Nephron (organoid): ENCODE measurements at regions not wholly inside any gene's neighbourhood (a gene's known extent, or its start where the extent isn't known, plus 50 kb on each side); places are given as distances from the start of the nearest gene placed in this dataset.

Experiments
- H3K27ac Mint-ChIP-seq, 3 experiments: 2 replicates each; pipeline ENCODE4 v1.8.0; 2020; ENCODE audit warnings: mixed read lengths in 3 of 3, mild to moderate bottlenecking in 2 of 3, moderate library complexity in 1 of 3
- H3K27me3 Mint-ChIP-seq: 2 replicates; pipeline ENCODE4 v1.8.0; 2021; ENCODE audit warnings: low read depth, mild to moderate bottlenecking, moderate library complexity, mixed read lengths
- H3K36me3 Mint-ChIP-seq: 2 replicates; pipeline ENCODE4 v1.8.0; 2020; ENCODE audit warnings: low read depth, mixed read lengths
- H3K4me1 Mint-ChIP-seq: 2 replicates; pipeline ENCODE4 v1.8.0; 2020; ENCODE audit warnings: mixed read lengths
- H3K4me3 Mint-ChIP-seq, 3 experiments: 2 replicates each; pipeline ENCODE4 v1.8.0; 2020; ENCODE audit warnings: mild to moderate bottlenecking in 3 of 3, mixed read lengths in 3 of 3, moderate library complexity in 2 of 3
- H3K9me3 Mint-ChIP-seq: 2 replicates; pipeline ENCODE4 v1.8.0; 2020; ENCODE audit warnings: mixed read lengths
- CTCF ChIP-seq, 3 experiments: fragments of 200-600 bp; sonication (generic); IDR thresholded peaks; one replicate each; pipeline ENCODE4 v1.5.0; 2021; ENCODE audit warnings: antibody characterized with exemption in 3 of 3; ENCODE audit not compliant: unreplicated experiment in 3 of 3

GRCh38 chr17:56648321-56648720 is 54.8 kb downstream of the NOG start:
- no peak overlapping the region for H3K27ac Mint-ChIP-seq
- no peaks in the 10 kb centered on the region for H3K9me3 Mint-ChIP-seq
- H3K4me3 Mint-ChIP-seq, result no peak overlapping the region
- H3K4me1 Mint-ChIP-seq, result peaks cover 18% of the 10 kb centered on the region
- peaks cover 24% of the 10 kb centered on the region for H3K27me3 Mint-ChIP-seq
- no peak for TF ChIP-seq CTCF (IDR thresholded peaks at IDR 0.05; ENCODE audit: unreplicated experiment in 3 of 3)
- no peaks in the 10 kb centered on the region for H3K36me3 Mint-ChIP-seq

GRCh38 chr17:56648806-56649205 is 55.3 kb downstream of the NOG start:
- no peak for TF ChIP-seq CTCF (IDR thresholded peaks at IDR 0.05; ENCODE audit: unreplicated experiment in 3 of 3)
- peaks cover 14% of the 10 kb centered on the region for H3K4me1 Mint-ChIP-seq
- no peaks in the 10 kb centered on the region for H3K9me3 Mint-ChIP-seq
- no peak overlapping the region for H3K27ac Mint-ChIP-seq
- peaks cover 24% of the 10 kb centered on the region for H3K27me3 Mint-ChIP-seq
- no peak overlapping the region for H3K4me3 Mint-ChIP-seq
- H3K36me3 Mint-ChIP-seq, result no peaks in the 10 kb centered on the region

- Mint-ChIP-seq H3K27me3 (peaks cover 18% of the 10 kb centered on the region), H3K4me3 (no peak overlapping the region)
Measured at GRCh38 chr17:56652628-56653027, 59.1 kb downstream of the NOG start.

GRCh38 chr17:56653877-56654276 is 60.4 kb downstream of the NOG start:
- Mint-ChIP-seq H3K9me3 (peaks cover 3% of the 10 kb centered on the region), H3K4me1 (peaks cover 10% of the 10 kb centered on the region), H3K36me3 (no peaks in the 10 kb centered on the region), H3K4me3 (no peak overlapping the region), H3K27me3 (peaks cover 15% of the 10 kb centered on the region), H3K27ac (no peak overlapping the region)
- peak; percentile 42 to 55 (median 50) for TF ChIP-seq CTCF (IDR thresholded peaks at IDR 0.05; ENCODE audit: unreplicated experiment in 3 of 3)

More at GRCh38 chr17:56652628-56653027, 59.1 kb downstream of the NOG start:
- Mint-ChIP-seq H3K9me3 (peaks cover 3% of the 10 kb centered on the region), H3K36me3 (no peaks in the 10 kb centered on the region), H3K4me1 (peaks cover 10% of the 10 kb centered on the region), H3K27ac (no peak overlapping the region)
- TF ChIP-seq CTCF (IDR thresholded peaks at IDR 0.05; ENCODE audit: unreplicated experiment in 3 of 3), result no peak

GRCh38 chr17:56656701-56657327 is 63.3 kb downstream of the NOG start:
- Mint-ChIP-seq H3K9me3 (peaks cover 3% of the 10 kb centered on the region), H3K36me3 (no peaks in the 10 kb centered on the region), H3K27ac (peak overlapping the region in 2 of 3 experiments; percentile 6 to 69), H3K4me1 (peaks cover 10% of the 10 kb centered on the region), H3K4me3 (no peak overlapping the region), H3K27me3 (peaks cover 16% of the 10 kb centered on the region)
- TF ChIP-seq CTCF (IDR thresholded peaks at IDR 0.05; ENCODE audit: unreplicated experiment in 3 of 3), result no peak

- H3K4me3 Mint-ChIP-seq, result no peak overlapping the region
- TF ChIP-seq CTCF (IDR thresholded peaks at IDR 0.05; ENCODE audit: unreplicated experiment in 3 of 3), result no peak
- H3K9me3 Mint-ChIP-seq, result peaks cover 3% of the 10 kb centered on the region
- peaks cover 14% of the 10 kb centered on the region for H3K27me3 Mint-ChIP-seq
- H3K27ac Mint-ChIP-seq, result no peak overlapping the region
- H3K4me1 Mint-ChIP-seq, result peaks cover 10% of the 10 kb centered on the region
- no peaks in the 10 kb centered on the region for H3K36me3 Mint-ChIP-seq
Measured at GRCh38 chr17:56658648-56659047, 65.1 kb downstream of the NOG start.
